H1 (cell line): ENCODE measurements at regions not wholly inside any gene's neighbourhood (a gene's known extent, or its start where the extent isn't known, plus 50 kb on each side); places are given as distances from the start of the nearest gene placed in this dataset.
"Not testable (repeated sequence)": the region's sequence is repeated elsewhere in the genome, so short reads cannot be mapped to it uniquely, and the experiment has no call there.

Source experiments
- CEBPB ChIP-seq: IDR thresholded peaks from 2 replicates; pipeline ENCODE4 v1.6.1; 2012; ENCODE audit warnings: low read depth, low read length
- CTCF ChIP-seq, 3 experiments: IDR thresholded peaks; 1 replicate in 2 of 3; 2 replicates in 1 of 3; pipeline versions ENCODE4 v1.5.1 to v1.6.1; 2011; ENCODE audit warnings: low read length in 3 of 3, mild to moderate bottlenecking in 3 of 3, inconsistent platforms in 2 of 3, low read depth in 1 of 3, moderate library complexity in 1 of 3; ENCODE audit not compliant: insufficient read depth in 1 of 3; ENCODE audit errors: control extremely low read depth in 1 of 3
- EZH2 ChIP-seq: fragments of 200-600 bp; sonication (generic); IDR thresholded peaks from 2 replicates; pipeline ENCODE4 v1.7.1; 2012; ENCODE audit warnings: low read depth, mild to moderate bottlenecking, moderate library complexity, low read length, inconsistent platforms; ENCODE audit not compliant: severe bottlenecking
- POLR2A ChIP-seq, 2 experiments: IDR thresholded peaks; 1 replicate in 1 of 2; 2 replicates in 1 of 2; pipeline ENCODE4 v1.6.1; 2011; ENCODE audit warnings: low read depth in 2 of 2, low read length in 2 of 2, mild to moderate bottlenecking in 2 of 2; ENCODE audit errors: control extremely low read depth in 1 of 2
- POLR2AphosphoS5 ChIP-seq: IDR thresholded peaks from 2 replicates; pipeline ENCODE4 v1.6.1; 2011; ENCODE audit warnings: low read depth, low read length
- RXRA ChIP-seq: IDR thresholded peaks from 2 replicates; pipeline ENCODE4 v1.6.1; 2011; ENCODE audit warnings: low read depth, mild to moderate bottlenecking, low read length, moderate library complexity; ENCODE audit not compliant: insufficient read depth
- SUZ12 ChIP-seq: fragments of 200-600 bp; sonication (generic); IDR thresholded peaks from 2 replicates; pipeline ENCODE4 v1.6.1; 2012; ENCODE audit warnings: mild to moderate bottlenecking, inconsistent platforms, low read length, moderate library complexity, mixed read lengths

- TF ChIP-seq CTCF (IDR thresholded peaks at IDR 0.05; ENCODE audit: control extremely low read depth in 1 of 3, insufficient read depth in 1 of 3, low read depth in 1 of 3, low read length in 3 of 3); CEBPB; RXRA; POLR2A (IDR thresholded peaks at IDR 0.05; ENCODE audit: control extremely low read depth in 1 of 2, low read depth in 2 of 2, low read length in 2 of 2); EZH2; POLR2AphosphoS5; SUZ12: not testable (repeated sequence)
These were observed 50.6 kb upstream of the SPTBN2 start for GRCh38 chr11:66779651-66780050.
